ENCODE measurements at regions not wholly inside any gene's neighbourhood (a gene's known extent, or its start where the extent isn't known, plus 50 kb on each side); places are given as distances from the start of the nearest gene placed in this dataset.

- TF ChIP-seq CTCF (IDR thresholded peaks at IDR 0.05; ENCODE audit: borderline replicate concordance, extremely low read depth, low read length, poor library complexity, severe bottlenecking) (no peak), EZH2 (IDR thresholded peaks at IDR 0.05; ENCODE audit: borderline replicate concordance, low read depth, low read length, severe bottlenecking) (no peak)
These were observed 52.2 kb upstream of the ETS2 start for GRCh38 chr21:38753557-38753971.

Measured in DND-41 (cell line).